ENCODE measurements at regions not wholly inside any gene's neighbourhood (a gene's known extent, or its start where the extent isn't known, plus 50 kb on each side); places are given as distances from the start of the nearest gene placed in this dataset.
"Not testable (repeated sequence)": the region's sequence is repeated elsewhere in the genome, so short reads cannot be mapped to it uniquely, and the experiment has no call there.

DNA sequence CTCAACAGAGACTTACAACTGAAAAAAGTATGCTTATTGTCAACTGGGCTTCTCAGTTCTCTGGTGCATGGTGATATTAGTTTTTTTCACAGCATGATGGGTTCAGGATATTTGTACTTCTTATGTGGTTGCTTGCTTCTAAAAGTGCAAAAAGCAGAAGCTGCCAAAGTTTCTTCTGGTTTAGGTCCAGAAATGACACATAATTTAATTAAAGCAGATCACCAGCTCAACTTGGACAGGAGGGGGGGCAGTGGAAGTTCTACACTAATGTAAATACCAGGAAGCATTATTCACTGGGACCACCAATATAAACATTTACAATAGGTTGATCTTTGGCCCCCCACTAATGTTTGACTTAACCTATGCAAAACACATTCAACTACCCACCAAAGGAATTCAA is 354.8 kb upstream of the BRINP3 start:
- H3K4me1 ChIP-seq = no peaks in the 10 kb centered on the region
- no peaks in the 10 kb centered on the region for H3K9me3 ChIP-seq
- TF ChIP-seq, protein P1, sequence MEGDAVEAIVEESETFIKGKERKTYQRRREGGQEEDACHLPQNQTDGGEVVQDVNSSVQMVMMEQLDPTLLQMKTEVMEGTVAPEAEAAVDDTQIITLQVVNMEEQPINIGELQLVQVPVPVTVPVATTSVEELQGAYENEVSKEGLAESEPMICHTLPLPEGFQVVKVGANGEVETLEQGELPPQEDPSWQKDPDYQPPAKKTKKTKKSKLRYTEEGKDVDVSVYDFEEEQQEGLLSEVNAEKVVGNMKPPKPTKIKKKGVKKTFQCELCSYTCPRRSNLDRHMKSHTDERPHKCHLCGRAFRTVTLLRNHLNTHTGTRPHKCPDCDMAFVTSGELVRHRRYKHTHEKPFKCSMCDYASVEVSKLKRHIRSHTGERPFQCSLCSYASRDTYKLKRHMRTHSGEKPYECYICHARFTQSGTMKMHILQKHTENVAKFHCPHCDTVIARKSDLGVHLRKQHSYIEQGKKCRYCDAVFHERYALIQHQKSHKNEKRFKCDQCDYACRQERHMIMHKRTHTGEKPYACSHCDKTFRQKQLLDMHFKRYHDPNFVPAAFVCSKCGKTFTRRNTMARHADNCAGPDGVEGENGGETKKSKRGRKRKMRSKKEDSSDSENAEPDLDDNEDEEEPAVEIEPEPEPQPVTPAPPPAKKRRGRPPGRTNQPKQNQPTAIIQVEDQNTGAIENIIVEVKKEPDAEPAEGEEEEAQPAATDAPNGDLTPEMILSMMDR (IDR thresholded peaks at IDR 0.05) = no peak
- intact Hi-C loops (cut with DNase I) = no loop called here
- ATAC-seq = no peak
- DNase-seq = no peak
- no peak overlapping the region for H3K4me3 ChIP-seq
- no peaks in the 10 kb centered on the region for H3K27me3 ChIP-seq (ENCODE audit: insufficient read depth in 3 of 3, low read length in 2 of 3)
- H3K27ac ChIP-seq = no peak overlapping the region
- no peaks in the 10 kb centered on the region for H3K36me3 ChIP-seq (ENCODE audit: insufficient read depth in 1 of 2, low read depth in 1 of 2)

DNA sequence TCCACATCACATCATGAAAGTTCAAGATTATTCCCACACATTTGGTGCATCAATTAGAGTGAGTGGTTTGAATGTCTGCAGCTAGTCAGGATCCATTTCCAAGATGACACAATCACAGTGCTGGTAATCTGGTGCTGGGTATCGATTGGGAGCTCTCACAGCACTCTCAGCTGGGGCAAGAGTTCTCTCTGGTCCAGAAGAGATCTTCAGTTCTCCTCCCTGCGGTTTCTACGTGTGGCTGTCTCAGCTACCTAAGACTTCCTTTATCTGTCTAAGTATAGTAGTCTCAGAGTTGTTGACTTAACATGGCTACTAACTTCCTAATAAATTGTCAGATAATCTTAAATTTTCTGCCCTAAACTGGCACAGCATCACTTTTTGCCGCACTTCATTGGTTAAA is 358.0 kb upstream of the BRINP3 start:
- no peaks in the 10 kb centered on the region for H3K4me1 ChIP-seq
- intact Hi-C loops (cut with DNase I) = no loop called here
- H3K4me3 ChIP-seq = no peak overlapping the region
- H3K36me3 ChIP-seq (ENCODE audit: insufficient read depth in 1 of 2, low read depth in 1 of 2) = no peaks in the 10 kb centered on the region
- no peak overlapping the region for H3K27ac ChIP-seq
- WGBS, 3 donors = 81 to 86% (median 83%) methylated on average over 4 of the region's 4 CpGs
- no peak for ATAC-seq
- DNase-seq = no peak
- no peaks in the 10 kb centered on the region for H3K27me3 ChIP-seq (ENCODE audit: insufficient read depth in 3 of 3, low read length in 2 of 3)
- H3K9me3 ChIP-seq = no peaks in the 10 kb centered on the region
- TF ChIP-seq, protein P1 (IDR thresholded peaks at IDR 0.05) = no peak

DNA sequence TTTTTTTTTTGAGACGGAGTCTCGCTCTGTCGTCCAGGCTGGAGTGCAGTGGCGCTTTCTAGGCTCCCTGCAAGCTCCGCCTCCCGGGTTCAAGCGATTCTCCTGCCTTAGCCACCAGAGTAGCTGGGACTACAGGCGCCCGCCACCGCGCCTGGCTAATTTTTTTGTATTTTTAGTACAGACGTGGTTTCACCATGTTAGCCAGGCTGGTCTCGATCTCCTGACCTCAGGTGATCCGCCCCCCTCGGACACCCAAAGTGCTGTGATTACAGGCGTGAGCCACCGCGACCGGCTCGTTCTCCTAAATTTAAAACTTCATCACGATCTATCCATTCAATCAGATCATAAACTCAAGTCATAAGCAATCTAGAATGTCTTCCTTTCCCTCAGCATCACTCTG is 359.5 kb upstream of the BRINP3 start:
- ATAC-seq; H3K27ac ChIP-seq; intact Hi-C loops (cut with DNase I); H3K4me1 ChIP-seq; H3K9me3 ChIP-seq; H3K27me3 ChIP-seq (ENCODE audit: insufficient read depth in 3 of 3, low read length in 2 of 3); H3K36me3 ChIP-seq (ENCODE audit: insufficient read depth in 1 of 2, low read depth in 1 of 2); H3K4me3 ChIP-seq; DNase-seq: not testable (repeated sequence)
- WGBS, 3 donors = 87 to 89% (median 89%) methylated on average over 21 of the region's 21 CpGs

DNA sequence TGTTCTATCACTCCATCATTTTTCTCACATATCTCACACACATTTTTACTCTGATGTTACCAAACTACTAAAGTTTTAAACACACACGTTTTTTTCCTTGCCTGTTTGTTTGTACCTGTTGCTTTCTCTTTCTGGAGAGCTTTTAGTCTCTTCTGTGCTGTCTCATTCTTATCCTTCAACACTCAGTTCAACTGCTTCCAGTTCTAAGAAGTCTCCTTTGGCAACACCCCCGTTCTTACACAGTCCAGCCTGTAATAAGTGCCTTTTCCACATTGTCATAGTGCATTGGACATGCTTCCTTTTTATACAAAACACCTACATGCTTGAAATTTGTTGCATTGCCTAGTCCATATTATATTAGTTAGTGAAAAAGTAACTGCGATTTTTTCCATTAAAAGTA is 360.2 kb upstream of the BRINP3 start:
- Histone ChIP-seq H3K4me3 (no peak overlapping the region), H3K36me3 (ENCODE audit: insufficient read depth in 1 of 2, low read depth in 1 of 2) (no peaks in the 10 kb centered on the region), H3K9me3 (no peaks in the 10 kb centered on the region), H3K27ac (no peak overlapping the region), H3K4me1 (no peaks in the 10 kb centered on the region), H3K27me3 (ENCODE audit: insufficient read depth in 3 of 3, low read length in 2 of 3) (no peaks in the 10 kb centered on the region)
- intact Hi-C loops (cut with DNase I) = no loop called here
- WGBS, 3 donors = 55 to 66% (median 59%) methylated on average over 3 of the region's 3 CpGs
- ATAC-seq = no peak
- TF ChIP-seq, protein P1 (IDR thresholded peaks at IDR 0.05) = no peak
- DNase-seq = no peak

DNA sequence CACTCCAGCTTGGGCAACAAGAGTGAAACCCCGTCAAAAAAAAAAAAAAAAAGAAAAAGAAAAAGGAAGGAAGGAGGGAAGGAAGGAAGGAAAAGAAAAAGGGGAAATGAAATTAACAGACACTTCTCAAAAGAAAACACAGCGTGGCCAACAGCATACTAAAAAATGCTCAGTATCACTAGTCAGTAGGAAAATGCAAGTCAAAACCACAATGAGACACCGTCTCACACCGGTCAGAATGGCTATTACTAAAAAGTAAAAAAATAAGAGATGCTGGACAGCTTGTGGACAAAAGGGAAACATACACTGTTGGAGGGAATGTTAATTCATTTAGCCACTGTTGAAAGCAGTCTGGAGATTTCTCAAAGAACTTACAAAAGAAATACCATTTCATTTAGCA is 369.5 kb upstream of the BRINP3 start:
- intact Hi-C loops (cut with DNase I) = no loop called here
- TF ChIP-seq, protein P1 (IDR thresholded peaks at IDR 0.05) = no peak
- no peaks in the 10 kb centered on the region for H3K4me1 ChIP-seq
- ATAC-seq = no peak
- WGBS, 3 donors = 82 to 86% (median 86%) methylated on average over 4 of the region's 4 CpGs
- H3K27ac ChIP-seq = no peak overlapping the region
- H3K9me3 ChIP-seq = no peaks in the 10 kb centered on the region
- H3K36me3 ChIP-seq (ENCODE audit: insufficient read depth in 1 of 2, low read depth in 1 of 2) = no peaks in the 10 kb centered on the region
- no peak overlapping the region for H3K4me3 ChIP-seq
- H3K27me3 ChIP-seq (ENCODE audit: insufficient read depth in 3 of 3, low read length in 2 of 3) = no peaks in the 10 kb centered on the region
- DNase-seq = no peak

Data from psoas muscle (tissue), 7 donors.